Breast epithelium (tissue), 4 donors: ENCODE measurements at regions not wholly inside any gene's neighbourhood (a gene's known extent, or its start where the extent isn't known, plus 50 kb on each side); places are given as distances from the start of the nearest gene placed in this dataset.
A peak's percentile ranks its signal among the peaks of the same experiment; 100 is the strongest.

ENCODE experiments used
- DNase-seq, 2 donors: peaks; one replicate each; pipeline ENCODE4 v3.0.0-alpha.2; 2019; ENCODE audit warnings: low spot score in 2 of 2
- H3K27ac ChIP-seq, 2 donors: fragments of 200-600 bp; sonication (generic) in 1 of 2; one replicate each; pipeline ENCODE4 v1.5.1; 2016 to 2019; ENCODE audit warnings: mild to moderate bottlenecking in 1 of 2
- H3K27me3 ChIP-seq, 2 donors: fragments of 200-600 bp; sonication (generic) in 1 of 2; one replicate each; pipeline versions ENCODE4 v1.5.1 to v1.6.0; 2017 to 2019; ENCODE audit warnings: control low read depth in 1 of 2, mild to moderate bottlenecking in 1 of 2
- H3K36me3 ChIP-seq: fragments of 200-600 bp; one replicate; pipeline ENCODE4 v1.5.1; 2019
- H3K4me1 ChIP-seq, 2 donors: fragments of 200-600 bp; sonication (generic); one replicate each; pipeline ENCODE4 v1.5.1; 2016 to 2019; ENCODE audit warnings: control low read depth in 1 of 2
- H3K4me3 ChIP-seq, 3 donors: fragments of 200-600 bp; sonication (generic); 1 replicate in 2 of 3; 2 replicates in 1 of 3; pipeline ENCODE4 v1.5.1; 2016 to 2019; ENCODE audit warnings: mild to moderate bottlenecking in 3 of 3, moderate library complexity in 2 of 3
- H3K9me3 ChIP-seq, 2 donors: fragments of 200-600 bp; sonication (generic) in 1 of 2; one replicate each; pipeline ENCODE4 v1.5.1; 2016 to 2019; ENCODE audit warnings: control low read depth in 1 of 2
- POLR2A ChIP-seq: fragments of 450-650 bp; IDR thresholded peaks from one replicate; pipeline ENCODE4 v1.6.1; 2016; ENCODE audit warnings: antibody characterized with exemption, mild to moderate bottlenecking, moderate library complexity
- POLR2AphosphoS5 ChIP-seq, 3 donors: sonication (generic); formaldehyde crosslinking; IDR thresholded peaks; one replicate each; pipeline ENCODE4 v1.6.1; 2017; ENCODE audit warnings: antibody characterized with exemption in 3 of 3
- intact Hi-C: fragments of 100-400 bp; cut with DNase I; formaldehyde crosslinking; loops from one replicate; pipeline ENCODE4 v1.15.1; 2023; ENCODE audit warnings: low total_unique reads
- TF ChIP-seq, protein P1 (sequence below), 3 donors: fragments of 450-650 bp; IDR thresholded peaks; one replicate each; pipeline ENCODE4 v1.5.1; 2016 to 2017; ENCODE audit warnings: antibody characterized with exemption in 3 of 3, mild to moderate bottlenecking in 3 of 3, moderate library complexity in 3 of 3

DNA sequence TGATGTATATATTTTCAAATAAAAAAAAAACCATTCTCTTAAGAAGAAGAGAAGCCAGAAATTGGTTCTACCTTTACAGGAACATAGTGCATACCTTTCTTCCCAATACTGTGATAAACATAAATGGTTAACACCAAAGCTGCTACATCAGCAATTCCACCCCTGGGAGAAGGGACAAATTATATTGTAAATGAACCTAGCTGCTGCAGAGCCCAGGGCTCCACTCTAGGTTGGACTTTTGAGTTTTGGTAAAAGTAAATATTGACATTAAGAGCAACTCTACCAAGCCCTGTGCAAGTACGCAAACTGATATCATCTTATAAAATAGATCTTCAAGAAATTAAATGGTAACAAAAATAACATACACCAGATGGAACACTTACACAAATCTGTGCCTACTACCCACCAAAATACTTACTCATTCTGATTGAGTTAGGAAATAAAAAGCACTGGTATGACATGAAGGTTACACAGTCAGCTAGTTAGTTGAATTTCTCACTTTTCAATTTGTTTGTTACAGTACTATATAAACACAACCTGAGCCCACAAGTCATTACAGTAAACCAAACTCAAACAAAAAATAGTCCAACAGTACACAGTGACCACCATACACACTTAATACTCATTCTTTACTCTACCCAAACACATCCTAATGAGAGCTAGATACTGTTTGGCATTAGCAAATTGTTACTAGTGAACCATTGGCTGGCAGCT is 223.3 kb upstream of the HEY2 start:
- no peaks in the 10 kb centered on the region for H3K4me1 ChIP-seq
- no peaks in the 10 kb centered on the region for H3K27me3 ChIP-seq
- no peak for DNase-seq
- no peaks in the 10 kb centered on the region for H3K36me3 ChIP-seq
- intact Hi-C loops = no loop called here
- TF ChIP-seq POLR2AphosphoS5 (IDR thresholded peaks at IDR 0.05) (no peak), POLR2A (no peak)
- TF ChIP-seq, protein P1, sequence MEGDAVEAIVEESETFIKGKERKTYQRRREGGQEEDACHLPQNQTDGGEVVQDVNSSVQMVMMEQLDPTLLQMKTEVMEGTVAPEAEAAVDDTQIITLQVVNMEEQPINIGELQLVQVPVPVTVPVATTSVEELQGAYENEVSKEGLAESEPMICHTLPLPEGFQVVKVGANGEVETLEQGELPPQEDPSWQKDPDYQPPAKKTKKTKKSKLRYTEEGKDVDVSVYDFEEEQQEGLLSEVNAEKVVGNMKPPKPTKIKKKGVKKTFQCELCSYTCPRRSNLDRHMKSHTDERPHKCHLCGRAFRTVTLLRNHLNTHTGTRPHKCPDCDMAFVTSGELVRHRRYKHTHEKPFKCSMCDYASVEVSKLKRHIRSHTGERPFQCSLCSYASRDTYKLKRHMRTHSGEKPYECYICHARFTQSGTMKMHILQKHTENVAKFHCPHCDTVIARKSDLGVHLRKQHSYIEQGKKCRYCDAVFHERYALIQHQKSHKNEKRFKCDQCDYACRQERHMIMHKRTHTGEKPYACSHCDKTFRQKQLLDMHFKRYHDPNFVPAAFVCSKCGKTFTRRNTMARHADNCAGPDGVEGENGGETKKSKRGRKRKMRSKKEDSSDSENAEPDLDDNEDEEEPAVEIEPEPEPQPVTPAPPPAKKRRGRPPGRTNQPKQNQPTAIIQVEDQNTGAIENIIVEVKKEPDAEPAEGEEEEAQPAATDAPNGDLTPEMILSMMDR (IDR thresholded peaks at IDR 0.05) = no peak
- no peak overlapping the region for H3K4me3 ChIP-seq
- no peak overlapping the region for H3K27ac ChIP-seq
- H3K9me3 ChIP-seq = no peaks in the 10 kb centered on the region

DNA sequence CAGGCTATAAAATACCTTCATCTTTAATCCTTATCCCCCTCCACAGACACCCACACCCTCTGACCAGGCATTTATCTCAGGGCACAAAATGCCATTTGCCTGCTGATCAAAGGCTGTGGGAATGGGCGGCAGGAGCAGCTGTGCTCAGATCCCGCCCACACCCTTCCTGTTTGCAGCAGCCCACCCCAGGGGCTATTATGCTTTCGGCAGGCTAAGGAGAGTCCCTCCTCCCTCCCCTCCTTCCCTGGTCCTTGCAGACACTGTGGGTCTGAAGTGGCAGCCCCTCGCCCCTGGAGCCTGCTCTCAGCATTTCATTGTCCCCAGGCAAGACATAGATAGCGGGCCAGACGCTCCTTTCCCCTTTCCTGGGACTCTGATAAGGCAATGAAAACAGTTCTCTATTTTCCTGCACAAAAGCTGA is 220.8 kb upstream of the HEY2 start:
- H3K4me1 ChIP-seq = no peaks in the 10 kb centered on the region
- no peak for DNase-seq
- no peak overlapping the region for H3K27ac ChIP-seq
- H3K36me3 ChIP-seq = no peaks in the 10 kb centered on the region
- H3K4me3 ChIP-seq = no peak overlapping the region
- no peaks in the 10 kb centered on the region for H3K9me3 ChIP-seq
- intact Hi-C loops = no loop called here
- TF ChIP-seq, protein P1 (IDR thresholded peaks at IDR 0.05) = no peak
- TF ChIP-seq POLR2A = no peak
- TF ChIP-seq POLR2AphosphoS5 (IDR thresholded peaks at IDR 0.05) = no peak
- no peaks in the 10 kb centered on the region for H3K27me3 ChIP-seq

DNA sequence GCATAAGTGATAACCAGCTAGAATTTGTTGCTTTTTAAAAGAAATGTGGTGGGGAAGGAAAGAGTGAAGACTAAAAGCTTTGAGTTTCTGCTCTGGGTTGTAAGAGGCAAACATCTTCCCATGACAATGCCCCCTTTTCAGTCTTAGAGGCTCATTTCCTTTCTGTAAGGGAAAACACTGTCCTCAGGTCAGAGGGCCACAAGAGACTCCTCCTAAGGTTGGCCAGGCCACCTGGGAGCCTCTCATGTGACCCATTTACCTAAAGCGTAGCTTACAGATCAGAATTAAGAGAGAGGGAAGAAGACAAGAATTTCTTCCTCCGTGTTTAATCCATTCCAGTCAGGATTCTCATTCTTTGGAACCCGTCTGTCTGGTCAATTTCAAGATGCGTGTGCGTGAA is 220.4 kb upstream of the HEY2 start:
- Histone ChIP-seq H3K4me1 (no peaks in the 10 kb centered on the region), H3K27ac (no peak overlapping the region), H3K36me3 (no peaks in the 10 kb centered on the region), H3K4me3 (no peak overlapping the region), H3K27me3 (no peaks in the 10 kb centered on the region), H3K9me3 (no peaks in the 10 kb centered on the region)
- no peak for DNase-seq
- TF ChIP-seq POLR2AphosphoS5 (IDR thresholded peaks at IDR 0.05) (no peak), POLR2A (no peak)
- TF ChIP-seq, protein P1 (IDR thresholded peaks at IDR 0.05) = no peak
- intact Hi-C loops = no loop called here

DNA sequence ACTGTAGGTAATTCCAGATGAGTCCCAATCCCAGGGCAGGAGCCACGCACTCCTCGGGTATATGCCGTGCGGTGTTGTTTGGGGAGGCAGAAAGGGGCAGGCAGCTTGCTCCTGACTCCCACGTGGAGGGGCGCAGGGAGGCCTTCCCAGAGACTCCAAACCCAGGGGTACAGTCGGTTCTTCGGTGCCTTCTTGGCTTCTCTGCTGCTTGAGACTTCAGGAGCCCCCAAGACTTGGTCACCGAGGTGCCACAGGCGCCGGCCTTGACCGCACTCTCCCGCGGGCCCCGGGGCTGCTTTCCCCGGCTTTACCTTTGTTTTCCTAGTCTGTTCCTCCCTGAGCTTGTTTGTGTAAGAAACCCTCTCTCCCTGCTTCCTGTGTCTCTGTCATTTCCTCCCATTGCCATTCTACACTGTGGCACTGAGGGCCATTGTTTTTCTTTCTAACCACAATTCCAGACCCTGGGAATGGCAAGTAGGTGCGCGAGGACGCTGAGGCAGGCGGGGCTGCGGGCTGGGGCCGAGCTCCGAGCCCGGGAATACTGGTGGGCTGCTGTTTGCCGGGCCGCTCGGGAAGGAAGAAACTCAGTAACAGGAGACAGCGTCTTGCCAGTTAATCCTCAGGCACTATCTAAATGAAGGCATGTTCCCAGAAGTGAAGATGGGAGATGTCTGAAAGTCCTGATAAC is 215.6 kb upstream of the HEY2 start:
- Histone ChIP-seq H3K4me1 (no peaks in the 10 kb centered on the region), H3K4me3 (peak overlapping the region in 2 of 3 donors; percentile 43 to 57), H3K36me3 (no peaks in the 10 kb centered on the region), H3K27me3 (no peaks in the 10 kb centered on the region), H3K9me3 (no peaks in the 10 kb centered on the region), H3K27ac (peak overlapping the region in 1 of 2 donors; percentile 10)
- TF ChIP-seq, protein P1 (IDR thresholded peaks at IDR 0.05) = no peak
- TF ChIP-seq POLR2A = no peak
- no peak for TF ChIP-seq POLR2AphosphoS5 (IDR thresholded peaks at IDR 0.05)
- intact Hi-C loops = no loop called here
- DNase-seq = no peak
